NCI-H1417 treated with DMSO at 0.1 percent for 48 hours (cell line): ENCODE measurements at regions not wholly inside any gene's neighbourhood (a gene's known extent, or its start where the extent isn't known, plus 50 kb on each side); places are given as distances from the start of the nearest gene placed in this dataset.

ENCODE experiments used
- DNase-seq: peaks from one replicate; lab custom pipeline; 2025; lab: John Stamatoyannopoulos, UW

DNA sequence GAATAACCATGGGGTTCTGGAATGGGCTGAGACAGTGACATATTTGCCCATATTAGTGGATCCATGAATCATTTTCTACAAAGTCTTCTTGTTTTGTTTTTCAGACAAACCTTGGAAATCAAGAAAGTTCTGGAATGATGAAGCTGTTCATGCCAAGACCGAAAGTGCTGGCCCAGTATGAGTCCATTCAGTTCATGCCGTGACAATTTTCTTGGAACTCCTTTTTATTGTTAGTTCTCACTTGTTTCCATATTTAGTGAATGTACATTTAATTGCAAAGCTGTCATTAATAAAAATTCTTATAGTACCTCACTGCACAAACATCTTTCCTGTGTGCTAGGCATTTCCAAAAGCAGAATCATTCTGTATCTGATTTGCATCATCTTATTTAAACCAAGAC, 100.6 kb upstream of the KCNJ15 start:
- DNase-seq, result no peak

DNA sequence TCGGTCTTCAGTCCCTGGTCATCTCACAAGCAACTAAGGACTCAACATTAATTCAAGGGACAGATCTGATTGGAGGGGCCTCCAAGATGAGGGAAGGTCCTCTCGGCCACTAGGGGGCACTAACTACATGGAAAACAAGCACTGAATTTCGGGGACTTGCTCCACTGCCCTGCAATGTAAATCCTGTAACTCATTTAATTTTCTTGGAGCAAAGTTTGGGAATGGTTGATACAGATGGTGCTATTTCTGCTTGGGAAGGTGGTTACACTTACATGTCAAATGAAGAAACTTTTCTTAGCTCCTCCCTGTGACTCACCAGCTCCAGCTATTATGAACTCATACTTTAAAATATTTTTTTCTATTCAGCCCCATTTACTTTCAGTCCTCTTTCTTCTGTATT, 97.4 kb upstream of the KCNJ15 start:
- DNase-seq, result no peak

DNA sequence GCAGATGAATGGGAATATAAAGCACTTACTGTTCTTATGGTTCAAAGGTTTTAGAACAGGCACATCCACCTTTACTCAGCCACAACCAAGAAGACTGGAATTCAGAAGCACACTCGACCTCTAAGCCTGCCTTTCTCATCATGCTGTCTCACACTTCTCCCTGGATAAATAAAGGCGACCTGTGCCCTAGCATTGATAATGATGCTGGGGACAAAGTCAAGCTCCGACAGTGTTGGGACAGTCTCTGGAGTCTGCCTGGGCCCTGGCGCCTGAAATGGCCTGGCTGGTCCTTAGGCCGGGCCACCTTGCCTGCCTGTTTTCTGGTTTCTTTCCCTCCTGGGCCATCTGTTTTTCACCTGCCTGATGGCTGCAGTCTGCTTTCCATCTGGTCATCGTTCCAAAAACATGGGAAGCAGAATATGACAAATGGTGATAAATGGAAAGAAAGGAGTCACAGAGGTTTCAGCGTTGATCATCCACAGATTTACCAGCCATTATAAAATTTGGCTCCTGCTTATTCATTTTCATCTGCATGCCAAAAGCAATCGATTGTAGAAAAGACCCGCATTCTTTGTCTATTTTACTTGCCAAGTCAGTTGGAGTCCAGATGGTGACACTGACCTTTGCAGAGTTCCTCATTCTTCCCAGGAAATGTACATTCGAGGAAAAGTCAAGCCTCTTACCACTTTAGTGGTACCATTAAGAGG, 91.2 kb upstream of the KCNJ15 start:
- no peak for DNase-seq

DNA sequence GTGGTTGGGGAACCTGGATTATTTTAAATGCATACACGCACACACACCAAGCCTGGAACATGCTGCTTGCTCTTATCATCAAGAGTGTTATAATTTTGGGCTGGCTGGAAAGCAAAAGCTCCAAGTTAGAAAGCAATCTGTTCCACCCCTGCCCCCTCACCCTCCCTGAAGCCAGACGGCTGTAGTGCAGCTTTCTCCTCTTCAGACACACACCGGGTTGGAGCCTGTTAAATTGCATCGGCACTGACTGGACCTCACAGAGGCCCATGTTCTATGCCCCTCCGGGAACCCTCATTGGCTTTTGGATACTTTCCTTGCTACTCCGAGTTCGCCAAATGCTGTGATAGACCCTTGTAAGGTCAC, 90.6 kb upstream of the KCNJ15 start:
- DNase-seq, result no peak

DNA sequence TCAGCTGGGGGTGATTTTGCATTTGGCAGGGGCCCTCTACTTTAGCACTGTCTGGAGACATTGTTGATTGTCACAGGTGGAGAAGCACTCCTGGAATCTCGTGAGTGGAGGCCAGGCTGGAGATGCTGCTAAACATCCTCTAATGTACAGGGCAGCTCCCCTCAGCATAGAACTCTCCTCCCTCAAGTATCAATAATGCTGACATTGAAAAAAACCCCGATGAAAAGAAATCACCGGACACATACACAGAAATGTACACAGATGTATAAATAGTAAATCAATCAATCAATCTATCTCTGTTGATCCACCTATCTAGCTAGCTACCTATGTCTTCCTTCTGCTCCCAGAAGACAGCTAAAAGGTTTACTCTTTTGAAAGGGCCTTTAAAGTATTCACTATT, 89.4 kb upstream of the KCNJ15 start:
- no peak for DNase-seq

DNA sequence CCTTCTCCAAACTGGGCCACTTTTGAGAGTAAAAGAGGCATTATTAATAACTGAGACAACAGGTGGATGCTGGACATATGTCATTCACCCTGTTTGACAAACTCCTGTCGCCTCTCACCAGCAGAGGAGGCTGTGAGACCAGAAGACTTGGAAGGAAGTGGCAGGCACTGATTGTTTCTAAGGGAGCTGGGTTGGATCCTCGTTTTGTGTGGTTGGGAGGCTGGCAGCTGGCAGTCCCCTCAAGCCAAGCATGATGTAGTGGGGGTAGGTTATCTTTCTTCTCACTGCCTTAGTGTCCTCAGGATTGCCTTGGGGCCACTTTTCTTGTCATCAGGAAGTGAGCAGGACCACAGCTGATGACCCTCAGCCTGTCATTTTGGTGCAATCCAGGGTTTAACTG, 86.5 kb upstream of the KCNJ15 start:
- DNase-seq, result no peak

DNA sequence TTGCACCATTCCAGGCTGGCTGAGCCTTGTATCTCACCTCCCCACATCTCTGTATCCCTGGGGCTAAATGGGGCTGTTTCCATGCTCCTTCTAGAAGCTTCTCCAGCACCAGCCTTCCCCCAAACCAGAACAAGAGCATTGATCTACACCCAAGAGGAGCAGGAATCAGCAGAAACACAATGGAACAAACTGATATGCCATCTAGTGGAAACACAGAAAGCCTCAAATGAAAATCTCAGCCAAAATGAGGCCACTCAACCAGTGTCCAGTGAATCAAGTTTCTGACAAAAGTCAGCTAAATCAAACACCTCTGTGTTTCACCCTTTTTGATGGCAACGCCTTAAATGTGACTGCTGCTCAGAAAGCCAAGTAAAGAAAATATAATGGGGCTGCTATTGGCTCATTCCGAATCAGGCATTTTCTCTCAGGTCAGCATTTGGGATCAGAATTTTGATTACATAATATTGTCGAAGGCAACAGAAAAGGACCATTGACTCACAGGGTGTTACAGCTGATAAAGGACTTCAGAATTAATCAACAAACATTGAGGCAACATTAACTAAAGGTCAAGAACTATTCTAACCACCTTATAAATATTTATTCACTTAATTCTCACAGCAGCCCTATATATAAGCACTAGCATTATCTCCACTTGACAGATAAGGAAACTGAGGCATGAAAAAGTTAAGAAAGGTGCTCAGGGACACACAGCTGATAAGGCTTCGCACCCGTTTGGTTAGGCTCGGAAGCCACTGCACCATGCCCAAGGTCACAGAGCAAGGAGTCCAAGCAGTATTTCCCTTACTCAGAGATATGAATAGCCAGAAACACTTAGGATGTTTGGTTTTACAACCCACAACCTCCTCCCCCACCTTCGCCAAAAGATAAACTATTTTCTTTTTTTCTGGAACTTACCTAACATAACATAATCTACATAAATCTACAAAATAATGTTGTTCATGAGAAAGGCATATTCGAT, 85.8 kb upstream of the KCNJ15 start:
- DNase-seq, result no peak

DNA sequence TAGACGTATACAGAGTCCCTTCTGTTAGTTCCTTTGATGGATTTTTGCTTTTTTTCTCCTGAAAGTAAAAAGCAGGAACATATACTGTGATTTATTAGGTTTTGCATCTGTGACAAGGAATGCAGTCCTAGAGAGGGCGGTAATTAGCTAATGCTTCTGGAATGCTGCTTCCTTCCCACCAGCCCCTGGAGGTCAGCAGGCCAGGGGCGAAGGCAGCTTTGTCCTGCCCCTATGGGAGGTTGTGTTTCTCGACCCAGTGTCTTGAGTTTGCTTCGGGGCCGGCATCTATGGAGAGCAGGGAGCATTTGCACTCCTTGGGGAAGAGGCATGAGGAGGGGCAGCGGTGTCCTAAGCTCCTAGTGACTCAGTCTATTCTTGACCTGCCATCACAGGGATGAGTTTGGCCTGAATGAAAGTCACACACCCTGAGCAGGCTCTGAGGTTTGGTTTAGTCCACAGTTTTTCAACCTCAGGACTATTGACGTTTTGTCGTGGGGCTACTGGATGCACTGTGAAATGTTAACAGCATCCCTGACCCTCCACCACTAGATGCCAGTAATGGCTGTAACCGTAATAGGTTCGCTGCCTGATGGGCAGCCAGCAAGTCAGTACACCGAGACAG, 85.0 kb upstream of the KCNJ15 start:
- DNase-seq, result no peak

DNA sequence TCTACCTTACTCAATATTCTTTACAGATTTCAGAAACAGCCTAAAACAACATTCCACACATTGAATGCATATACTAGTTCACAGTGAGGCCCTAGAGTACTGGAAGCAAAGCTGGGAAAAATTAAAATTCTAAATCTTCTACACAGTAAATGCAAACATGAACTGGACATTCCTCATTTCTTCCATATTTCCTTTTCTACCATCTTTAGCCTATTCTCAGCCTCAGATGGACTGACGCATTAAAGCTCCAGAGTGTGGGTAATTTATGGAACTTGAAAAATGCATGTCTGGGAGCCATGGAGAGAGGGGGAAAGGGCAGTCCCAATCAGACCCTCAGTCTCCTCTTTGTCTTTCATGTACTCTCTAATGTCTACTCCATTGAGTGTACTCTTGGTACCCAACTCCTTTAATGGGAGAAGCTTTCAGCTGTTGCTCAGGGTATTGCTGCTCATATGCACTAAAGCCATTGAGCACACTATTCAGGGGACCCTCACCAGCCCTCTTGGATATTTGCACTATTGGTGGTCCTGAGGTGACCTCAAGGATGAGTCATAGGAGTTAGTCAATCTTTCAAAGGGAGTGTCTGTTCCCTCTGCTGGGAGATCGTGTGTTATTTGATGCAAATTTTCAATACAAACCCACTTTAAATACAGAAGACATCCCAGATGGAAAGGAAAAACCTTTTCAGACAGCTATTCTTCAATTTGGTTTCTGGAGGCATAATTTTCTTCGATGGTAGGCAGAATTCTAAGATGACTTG, 83.3 kb upstream of the KCNJ15 start:
- no peak for DNase-seq

DNA sequence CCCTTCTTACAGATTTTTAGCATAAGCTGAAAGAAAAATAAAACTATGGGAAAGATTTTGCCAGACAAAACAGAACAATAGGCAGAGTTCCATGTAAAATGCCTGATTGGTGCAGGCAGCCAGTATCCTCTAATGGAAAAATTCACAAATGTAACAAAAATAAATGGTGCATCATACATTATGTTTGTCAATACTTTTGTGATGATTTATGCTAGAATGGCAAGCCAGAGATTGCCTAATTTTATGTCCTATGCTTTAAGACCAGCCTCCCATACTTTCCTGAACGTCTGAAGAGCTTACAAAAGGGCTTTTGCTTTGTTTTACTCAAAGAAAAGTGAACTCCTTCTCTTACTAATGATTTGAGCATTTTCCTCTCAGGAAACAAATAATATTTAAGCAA, 81.5 kb upstream of the KCNJ15 start:
- DNase-seq, result no peak

DNA sequence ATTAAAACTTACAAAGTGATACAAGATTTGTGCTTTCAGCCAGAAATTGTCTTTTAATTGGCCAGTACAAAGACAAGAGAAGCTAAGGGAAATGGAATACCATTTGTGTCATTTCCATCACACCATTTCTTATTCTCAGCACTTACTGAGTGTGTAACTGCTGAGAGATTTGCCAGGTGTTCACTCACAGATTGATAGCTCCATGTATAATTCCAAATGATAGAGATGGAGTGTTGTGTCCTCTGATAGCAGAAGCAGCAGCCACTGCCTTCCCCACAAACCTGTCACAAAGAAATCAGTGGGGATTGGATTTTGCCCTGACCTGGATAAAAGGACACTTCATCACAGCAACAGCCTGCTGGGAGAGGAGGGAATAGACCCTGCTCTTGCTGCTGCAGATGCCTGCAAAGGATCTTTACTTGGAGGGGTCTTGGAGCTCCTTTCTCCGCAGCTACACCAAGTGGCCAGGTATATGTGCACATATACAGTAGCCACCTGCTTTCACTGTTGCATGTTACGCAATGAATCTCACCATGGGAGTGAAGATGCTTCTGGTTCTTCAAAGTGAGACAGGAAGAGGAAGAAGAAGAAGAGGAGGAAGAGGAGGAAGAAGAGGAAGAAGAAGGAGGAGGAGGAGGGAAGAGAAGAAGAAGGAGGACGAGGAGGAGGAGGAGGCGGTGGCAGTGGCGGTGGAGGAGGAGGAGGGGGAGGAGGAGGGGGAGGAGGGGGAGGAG, 78.7 kb upstream of the KCNJ15 start:
- DNase-seq, result no peak

DNA sequence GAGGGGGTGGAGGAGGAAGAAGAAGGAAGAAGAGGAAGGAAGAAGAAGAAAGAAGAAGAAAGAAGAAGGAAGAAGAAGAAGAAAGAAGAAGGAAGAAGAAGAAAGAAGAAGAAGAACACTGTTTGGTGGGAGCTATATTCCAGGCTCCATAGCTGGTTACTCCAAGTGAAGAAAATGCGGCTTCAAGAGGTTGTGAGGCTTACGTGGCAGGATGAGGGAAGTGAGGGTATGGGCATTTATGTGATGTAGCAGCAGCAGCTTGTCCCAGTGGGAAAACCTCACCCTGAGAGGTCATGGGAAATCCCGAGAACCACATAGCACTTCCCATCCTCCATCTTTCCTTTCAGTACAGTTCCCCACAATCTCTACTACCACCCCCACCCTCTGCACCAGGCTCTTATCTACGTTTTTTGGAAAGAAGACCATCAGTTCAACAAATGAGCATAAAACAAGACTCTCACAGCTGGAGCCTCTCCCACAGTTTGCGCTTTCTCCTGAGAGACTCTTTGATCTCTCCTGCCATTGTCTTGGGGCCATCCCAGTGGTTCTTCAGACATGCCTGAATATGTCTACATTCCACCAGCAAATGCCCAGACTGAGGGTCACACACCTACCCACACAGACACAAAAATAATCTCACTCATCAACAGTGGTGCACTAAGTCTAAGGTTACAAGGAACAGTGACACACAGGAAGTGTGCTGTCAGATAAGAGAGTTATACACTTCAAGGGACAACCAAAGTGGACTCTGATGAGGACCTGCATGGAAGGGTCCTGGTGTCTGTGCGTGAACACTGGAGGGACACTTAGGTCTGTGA, 77.9 kb upstream of the KCNJ15 start:
- no peak for DNase-seq

DNA sequence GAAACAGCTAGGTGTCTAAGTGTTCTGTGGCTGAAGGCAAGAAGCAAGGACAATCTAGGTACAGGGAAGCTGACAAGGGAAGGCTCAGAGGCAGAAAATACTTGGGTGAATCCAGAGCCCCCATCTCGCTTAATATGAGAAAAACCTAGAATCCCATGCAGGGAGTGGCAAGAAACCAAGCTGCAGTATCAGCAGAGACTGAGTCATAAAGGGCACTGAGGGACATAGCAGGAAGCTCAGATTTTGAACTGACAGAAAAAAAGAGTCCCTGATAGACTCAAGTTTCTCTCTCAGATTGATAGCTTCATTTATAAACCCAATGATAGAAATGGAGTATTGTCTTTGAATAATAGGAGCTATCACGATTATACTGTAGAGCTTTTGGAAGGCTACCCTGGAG, 77.3 kb upstream of the KCNJ15 start:
- no peak for DNase-seq

DNA sequence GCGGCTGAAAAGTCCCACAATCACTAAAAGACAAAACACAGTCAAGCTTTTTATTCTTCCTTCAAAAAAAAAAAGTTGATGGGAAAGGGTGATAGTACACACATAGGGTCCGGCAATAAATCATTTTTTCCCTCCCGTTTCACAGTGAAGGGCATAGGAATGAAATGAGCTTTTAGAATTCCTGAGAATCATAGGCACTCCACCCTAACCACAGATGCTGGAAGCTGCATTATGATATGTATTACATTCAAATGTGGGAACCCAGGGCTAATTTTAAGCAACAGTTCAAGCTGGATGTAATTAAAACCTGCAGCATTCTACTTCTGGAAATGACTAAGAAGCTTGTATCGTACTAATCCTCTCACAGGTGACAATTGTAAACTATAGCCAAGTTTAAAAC, 75.7 kb upstream of the KCNJ15 start:
- DNase-seq, result no peak

DNA sequence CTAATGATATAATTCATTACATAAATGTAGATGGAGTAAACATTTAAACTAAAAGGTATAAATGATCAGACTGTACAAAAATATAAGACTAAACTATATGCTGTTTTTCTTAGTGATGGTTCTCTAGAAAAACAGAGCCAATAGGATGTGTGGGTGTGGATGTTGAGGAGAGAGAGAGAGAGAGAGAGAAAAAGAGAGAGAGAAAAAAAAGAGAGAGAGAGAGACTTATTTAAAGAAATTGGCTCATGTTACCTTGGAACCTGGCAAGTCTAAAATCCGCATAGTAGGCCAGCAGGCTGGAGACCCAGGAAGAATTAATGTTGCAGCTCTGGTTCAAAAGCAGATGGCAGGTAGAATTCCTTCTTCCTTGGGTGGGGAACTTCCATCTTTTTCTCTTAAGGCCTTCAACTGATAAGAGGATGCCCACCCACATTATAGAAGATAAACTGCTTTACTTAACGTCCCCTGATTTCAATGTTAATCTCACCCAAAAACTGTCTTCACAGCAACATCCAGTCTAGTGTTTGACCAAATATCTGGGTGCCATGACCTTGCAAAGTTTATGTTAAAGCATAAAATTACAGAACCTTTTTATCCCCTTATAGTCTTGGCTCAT, 74.3 kb upstream of the KCNJ15 start:
- DNase-seq, result no peak

DNA sequence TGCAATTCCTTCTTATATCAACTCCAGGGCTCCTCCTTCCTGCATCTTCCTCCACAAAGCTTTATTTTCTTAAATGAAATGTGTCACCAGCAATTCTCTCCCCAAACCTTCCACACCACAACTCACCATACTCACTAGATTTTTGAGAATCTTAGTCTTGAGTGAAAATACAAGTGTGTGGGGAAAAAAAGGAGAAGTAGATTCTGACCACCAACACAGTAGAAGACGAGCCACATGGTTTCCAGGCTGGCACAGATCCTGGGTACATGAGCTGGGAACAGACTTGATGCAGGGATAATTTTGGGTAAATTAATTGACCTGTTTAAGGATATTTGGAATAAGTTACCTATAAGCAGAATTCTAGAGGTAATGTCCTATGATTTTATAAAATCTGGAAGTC, 72.8 kb upstream of the KCNJ15 start:
- DNase-seq, result no peak

DNA sequence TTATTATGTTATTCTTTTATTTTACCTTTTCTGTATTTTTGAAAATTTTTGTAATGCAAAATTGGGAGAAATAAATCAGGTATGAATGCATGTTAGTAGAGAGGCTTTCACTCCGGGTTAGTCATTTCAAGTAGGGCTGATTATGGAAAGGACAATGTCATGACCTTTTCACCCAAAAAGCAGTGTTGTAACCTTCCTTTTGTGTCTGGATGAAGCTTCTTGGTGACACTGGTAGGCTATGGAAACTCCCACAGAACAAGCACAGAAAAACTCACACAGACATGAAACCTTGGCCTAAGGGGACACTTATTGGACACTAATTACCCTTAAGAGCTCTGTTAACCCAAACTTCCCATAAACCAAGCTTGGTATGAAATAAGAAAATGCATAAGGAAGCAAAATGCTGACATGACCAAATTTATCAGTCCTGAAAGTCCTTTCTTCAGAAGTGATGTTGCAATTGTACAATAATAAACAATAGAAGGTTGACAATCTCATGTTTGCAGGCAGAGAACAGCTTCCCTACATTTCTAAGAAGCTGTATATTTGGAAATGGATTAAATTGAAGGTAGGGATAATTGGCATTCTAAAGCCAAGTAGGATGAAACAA, 70.0 kb upstream of the KCNJ15 start:
- DNase-seq, result no peak

DNA sequence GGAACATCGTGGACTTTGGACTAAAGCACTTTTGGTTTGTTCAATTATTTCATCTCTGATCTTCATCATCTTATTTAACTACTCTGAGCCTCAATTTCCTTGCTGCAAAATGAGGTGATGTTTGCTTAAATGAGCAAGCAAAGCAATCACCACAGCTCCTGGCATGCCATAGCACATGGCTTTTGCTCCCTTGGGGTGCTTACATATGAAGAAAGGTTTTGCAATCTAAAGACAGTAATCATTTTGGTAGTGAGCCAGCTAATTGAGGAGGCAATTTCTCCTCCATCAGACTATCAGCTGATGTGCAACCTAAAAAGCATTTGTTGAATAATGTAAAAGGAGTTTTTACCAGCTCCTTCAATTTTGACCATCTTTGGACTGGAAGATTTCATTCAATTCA, 68.8 kb upstream of the KCNJ15 start:
- DNase-seq, result no peak

DNA sequence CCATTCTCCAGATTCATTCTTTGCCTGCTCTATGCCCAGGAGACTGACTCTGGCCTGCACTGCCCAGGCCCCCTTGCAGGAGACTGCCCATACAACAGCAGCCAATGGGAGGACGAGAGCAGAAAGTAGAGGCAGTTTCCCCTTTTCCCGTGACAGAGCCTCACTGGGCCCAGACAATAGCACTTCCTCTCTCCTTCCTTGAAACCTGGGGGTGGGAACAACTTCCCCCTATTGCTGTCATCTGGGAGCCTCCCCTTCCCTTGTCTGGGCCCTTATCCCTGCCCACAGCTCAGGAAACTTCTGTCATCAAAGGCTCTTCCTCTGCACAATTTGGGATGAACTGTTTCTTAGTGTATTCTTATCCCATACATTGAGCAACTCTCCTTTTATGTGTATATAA, 60.8 kb upstream of the KCNJ15 start:
- DNase-seq, result no peak

DNA sequence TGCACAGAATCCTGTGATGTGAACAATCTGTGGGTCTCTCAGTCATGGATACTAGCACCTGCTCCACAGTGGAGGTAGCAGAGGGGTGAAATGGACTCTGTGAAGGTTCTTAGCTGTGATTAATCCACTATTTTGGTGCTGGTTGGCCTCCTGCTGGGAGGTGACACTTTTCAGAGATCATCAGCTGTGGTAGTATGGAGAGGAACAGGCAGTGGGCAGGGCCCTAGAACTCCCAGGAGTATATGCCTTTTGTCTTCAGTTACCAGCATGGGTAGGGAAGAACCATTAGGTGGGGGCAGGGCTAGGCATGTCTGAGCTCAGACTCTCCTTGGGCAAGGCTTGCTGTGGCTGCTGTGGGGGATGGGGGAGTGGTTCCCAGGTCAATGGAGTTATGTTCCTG, 54.0 kb upstream of the KCNJ15 start:
- no peak for DNase-seq
